CD4-positive, alpha-beta T cell (primary cell): ENCODE measurements at regions not wholly inside any gene's neighbourhood (a gene's known extent, or its start where the extent isn't known, plus 50 kb on each side); places are given as distances from the start of the nearest gene placed in this dataset.
"Not testable (repeated sequence)": the region's sequence is repeated elsewhere in the genome, so short reads cannot be mapped to it uniquely, and the experiment has no call there.

ENCODE experiments used
- ATAC-seq: fragments of 200-7000 bp; cut with Tn5 transposase; one replicate; pipeline ENCODE4 v1.10.0; 2022; ENCODE audit warnings: mild to moderate bottlenecking; ENCODE audit not compliant: poor library complexity
- CTCF ChIA-PET: fragments of 350-600 bp; sonication (Branson Sonifier 250); formaldehyde crosslinking; loops from one replicate; lab custom pipeline; 2021; ENCODE audit warnings: antibody characterized with exemption, inconsistent platforms; lab: Charles Lee
- POLR2A ChIA-PET: fragments of 350-600 bp; sonication (Branson Sonifier 250); formaldehyde crosslinking; loops from one replicate; lab custom pipeline; 2021; ENCODE audit warnings: antibody characterized with exemption, inconsistent platforms; lab: Charles Lee
- DNase-seq, 14 experiments: peaks; one replicate each; pipeline ENCODE4 v3.0.0-alpha.2; 2013 to 2020; ENCODE audit warnings: mixed read lengths in 2 of 14
- H3K27ac ChIP-seq, 2 donors: one replicate each; pipeline versions ENCODE4 v1.5.1 to v1.7.0; 2013; ENCODE audit warnings: low read length in 2 of 2, low read depth in 1 of 2, mild to moderate bottlenecking in 1 of 2
- H3K27me3 ChIP-seq, 2 experiments: 1 replicate in 1 of 2; 2 replicates in 1 of 2; pipeline versions ENCODE4 v1.6.1 to v1.7.0; 2013; ENCODE audit warnings: low read length in 2 of 2, control low read depth in 1 of 2, mild to moderate bottlenecking in 1 of 2, moderate library complexity in 1 of 2; ENCODE audit not compliant: insufficient read depth in 2 of 2, control insufficient read depth in 1 of 2
- H3K36me3 ChIP-seq: one replicate; pipeline ENCODE4 v1.6.1; 2013; ENCODE audit warnings: low read length, control low read depth; ENCODE audit not compliant: insufficient read depth
- H3K4me1 ChIP-seq: one replicate; pipeline ENCODE4 v1.6.1; 2013; ENCODE audit warnings: low read length, control low read depth; ENCODE audit not compliant: insufficient read depth
- H3K4me3 ChIP-seq: one replicate; pipeline ENCODE4 v1.5.1; 2013; ENCODE audit warnings: mild to moderate bottlenecking, low read length, moderate library complexity
- H3K9me3 ChIP-seq, 2 experiments: 1 replicate in 1 of 2; 2 replicates in 1 of 2; pipeline versions ENCODE4 v1.6.1 to v1.7.0; 2013; ENCODE audit warnings: low read length in 2 of 2, mild to moderate bottlenecking in 2 of 2, control low read depth in 1 of 2, moderate library complexity in 1 of 2; ENCODE audit not compliant: control insufficient read depth in 1 of 2, insufficient read depth in 1 of 2
- H3K27ac Mint-ChIP-seq: one replicate; pipeline ENCODE4 v1.8.0; 2020; ENCODE audit warnings: mixed read lengths
- H3K27me3 Mint-ChIP-seq: one replicate; pipeline ENCODE4 v1.8.0; 2021; ENCODE audit warnings: mixed read lengths
- H3K36me3 Mint-ChIP-seq: one replicate; pipeline ENCODE4 v1.8.0; 2021; ENCODE audit warnings: low read depth, mixed read lengths
- H3K4me1 Mint-ChIP-seq: one replicate; pipeline ENCODE4 v1.8.0; 2021; ENCODE audit warnings: low read depth, mixed read lengths
- H3K4me3 Mint-ChIP-seq: one replicate; pipeline ENCODE4 v1.8.0; 2020; ENCODE audit warnings: mild to moderate bottlenecking, mixed read lengths
- H3K9me3 Mint-ChIP-seq: one replicate; pipeline ENCODE4 v1.8.0; 2020; ENCODE audit warnings: mixed read lengths
- intact Hi-C, 2 experiments: fragments of 100-400 bp; cut with DNase I in 1 of 2; cut with micrococcal nuclease in 1 of 2; formaldehyde crosslinking; loops; one replicate each; pipeline versions ENCODE4 v1.15.1 to v1.9.0; 2023 to 2025; cut with DNase I, micrococcal nuclease

- CTCF ChIA-PET, H3K27ac Mint-ChIP-seq, H3K36me3 Mint-ChIP-seq, POLR2A ChIA-PET, H3K4me1 Mint-ChIP-seq, H3K9me3 Mint-ChIP-seq, H3K27ac ChIP-seq, DNase-seq, ATAC-seq, H3K4me1 ChIP-seq, H3K36me3 ChIP-seq, intact Hi-C loops, H3K27me3 ChIP-seq, H3K27me3 Mint-ChIP-seq, H3K4me3 ChIP-seq, H3K4me3 Mint-ChIP-seq, H3K9me3 ChIP-seq: not testable (repeated sequence)
Measured at GRCh38 chr1:149408404-149408803, 66.4 kb upstream of the NBPF19 start.

- CTCF ChIA-PET, H3K36me3 Mint-ChIP-seq, H3K4me3 ChIP-seq, H3K4me3 Mint-ChIP-seq, H3K4me1 Mint-ChIP-seq, POLR2A ChIA-PET, H3K9me3 Mint-ChIP-seq, H3K36me3 ChIP-seq, intact Hi-C loops, H3K27ac ChIP-seq, H3K27me3 Mint-ChIP-seq, H3K27ac Mint-ChIP-seq, H3K4me1 ChIP-seq, H3K27me3 ChIP-seq, H3K9me3 ChIP-seq, DNase-seq, ATAC-seq: not testable (repeated sequence)
Measured at GRCh38 chr1:149415373-149415772, 59.5 kb upstream of the NBPF19 start.

GRCh38 chr1:149418782-149419181, 56.1 kb upstream of the NBPF19 start:
- H3K9me3 Mint-ChIP-seq, DNase-seq, H3K27ac Mint-ChIP-seq, H3K36me3 ChIP-seq, H3K27me3 Mint-ChIP-seq, CTCF ChIA-PET, H3K4me3 Mint-ChIP-seq, H3K4me1 ChIP-seq, intact Hi-C loops, H3K27ac ChIP-seq, H3K9me3 ChIP-seq, H3K4me1 Mint-ChIP-seq, H3K27me3 ChIP-seq, ATAC-seq, H3K4me3 ChIP-seq, H3K36me3 Mint-ChIP-seq, POLR2A ChIA-PET: not testable (repeated sequence)

- H3K36me3 ChIP-seq, H3K4me1 Mint-ChIP-seq, DNase-seq, H3K27ac Mint-ChIP-seq, H3K27ac ChIP-seq, H3K4me3 Mint-ChIP-seq, intact Hi-C loops, CTCF ChIA-PET, H3K4me1 ChIP-seq, H3K36me3 Mint-ChIP-seq, POLR2A ChIA-PET, H3K9me3 ChIP-seq, H3K27me3 ChIP-seq, ATAC-seq, H3K9me3 Mint-ChIP-seq, H3K27me3 Mint-ChIP-seq, H3K4me3 ChIP-seq: not testable (repeated sequence)
Measured at GRCh38 chr1:149423122-149423521, 51.7 kb upstream of the NBPF19 start.
